H1 (cell line): ENCODE measurements at regions not wholly inside any gene's neighbourhood (a gene's known extent, or its start where the extent isn't known, plus 50 kb on each side); places are given as distances from the start of the nearest gene placed in this dataset.

ENCODE experiments used
- CTCF ChIA-PET: fragments of 300-600 bp; sonication (Branson Sonifier 250); formaldehyde crosslinking; loops from one replicate; lab custom pipeline; 2021; ENCODE audit not compliant: partially characterized antibody; lab: Charles Lee
- POLR2A ChIA-PET: fragments of 300-600 bp; sonication (Branson Sonifier 250); formaldehyde crosslinking; loops from one replicate; lab custom pipeline; 2021; ENCODE audit warnings: inconsistent platforms; ENCODE audit not compliant: partially characterized antibody; lab: Charles Lee
- DNase-seq, 2 experiments: peaks; one replicate each; pipeline versions ENCODE4 v3.0.0 to v3.0.0-alpha.2; 2010 to 2022; ENCODE audit warnings: low spot score in 2 of 2, low read depth in 1 of 2, mixed read lengths in 1 of 2
- FAIRE-seq: peaks from 2 replicates; lab custom pipeline; 2011; peaks lifted over from hg19 to GRCh38; lab: Jason Lieb, UNC
- H2AFZ ChIP-seq: 2 replicates; pipeline ENCODE4 v1.8.1; 2012; ENCODE audit warnings: low read length, inconsistent platforms
- H2AK5ac ChIP-seq: 2 replicates; pipeline ENCODE4 v1.6.1; 2013; ENCODE audit warnings: low read depth, low read length
- H2BK120ac ChIP-seq: replicated peaks from 2 replicates; pipeline ENCODE3; 2013; ENCODE audit warnings: low read depth, low read length, inconsistent platforms
- H2BK12ac ChIP-seq: 2 replicates; pipeline ENCODE4 v1.6.1; 2013; ENCODE audit warnings: low read depth, low read length
- H2BK15ac ChIP-seq: 2 replicates; pipeline ENCODE4 v1.6.1; 2013; ENCODE audit warnings: low read length
- H2BK20ac ChIP-seq: 2 replicates; pipeline ENCODE4 v1.6.1; 2013; ENCODE audit warnings: low read length
- H2BK5ac ChIP-seq: 2 replicates; pipeline ENCODE4 v1.6.1; 2013; ENCODE audit warnings: low read depth, low read length
- H3K14ac ChIP-seq: 2 replicates; pipeline ENCODE4 v1.6.1; 2013; ENCODE audit warnings: inconsistent platforms; ENCODE audit not compliant: insufficient read length
- H3K18ac ChIP-seq: 2 replicates; pipeline ENCODE4 v1.6.1; 2013; ENCODE audit warnings: low read length; ENCODE audit errors: extremely low read depth
- H3K23ac ChIP-seq: 2 replicates; pipeline ENCODE4 v1.6.1; 2013; ENCODE audit warnings: inconsistent platforms; ENCODE audit not compliant: insufficient read length
- H3K23me2 ChIP-seq: 2 replicates; pipeline ENCODE4 v1.6.1; 2013; ENCODE audit warnings: low read depth, low read length
- H3K27ac ChIP-seq: 2 replicates; pipeline ENCODE4 v1.6.1; 2011; ENCODE audit warnings: low read depth, low read length, inconsistent platforms
- H3K27me3 ChIP-seq, 4 experiments: replicated peaks in 1 of 4; 1 replicate in 1 of 4; 2 replicates in 3 of 4; pipeline versions ENCODE4 v1.6.1 to v1.8.1; 2011 to 2013; ENCODE audit warnings: low read length in 3 of 4, mild to moderate bottlenecking in 3 of 4, inconsistent platforms in 2 of 4, mixed read lengths in 2 of 4, moderate library complexity in 1 of 4; ENCODE audit not compliant: control insufficient read depth in 3 of 4, insufficient read depth in 3 of 4; ENCODE audit errors: extremely low read depth in 1 of 4
- H3K36me3 ChIP-seq, 4 experiments: 2 replicates each; pipeline versions ENCODE4 v1.6.1 to v1.8.1; 2011 to 2013; ENCODE audit warnings: mild to moderate bottlenecking in 4 of 4, low read length in 3 of 4, moderate library complexity in 2 of 4, control low read depth in 1 of 4, inconsistent platforms in 1 of 4; ENCODE audit not compliant: insufficient read depth in 4 of 4, control insufficient read depth in 2 of 4
- H3K4ac ChIP-seq: replicated peaks from 2 replicates; pipeline ENCODE3; 2013; ENCODE audit warnings: low read length, low read depth, mixed read lengths, inconsistent platforms; ENCODE audit not compliant: insufficient read length
- H3K4me1 ChIP-seq, 4 experiments: replicated peaks in 1 of 4; 1 replicate in 1 of 4; 2 replicates in 3 of 4; pipeline versions ENCODE4 v1.6.1 to v1.8.1; 2011 to 2013; ENCODE audit warnings: low read length in 3 of 4, inconsistent platforms in 2 of 4, mixed read lengths in 1 of 4; ENCODE audit not compliant: insufficient read depth in 4 of 4, control insufficient read depth in 3 of 4
- H3K4me2 ChIP-seq, 2 experiments: 2 replicates each; pipeline versions ENCODE4 v1.6.1 to v1.8.1; 2011 to 2013; ENCODE audit warnings: low read depth in 2 of 2, low read length in 2 of 2, control low read depth in 1 of 2, inconsistent platforms in 1 of 2, mild to moderate bottlenecking in 1 of 2; ENCODE audit not compliant: insufficient read depth in 1 of 2
- H3K4me3 ChIP-seq, 4 experiments: fragments of 200-600, 300-600 bp in 1 of 4; sonication (generic), shearing (Covaris generic), sonication (Bioruptor Twin) in 1 of 4; 2 replicates each; pipeline versions ENCODE4 v1.5.1 to v1.8.1; 2011 to 2016; ENCODE audit warnings: low read length in 4 of 4, low read depth in 3 of 4, control low read depth in 2 of 4, inconsistent platforms in 2 of 4, mild to moderate bottlenecking in 2 of 4, mixed read lengths in 1 of 4, moderate library complexity in 1 of 4; ENCODE audit not compliant: insufficient read depth in 2 of 4; ENCODE audit errors: extremely low read depth in 1 of 4
- H3K56ac ChIP-seq: replicated peaks from 2 replicates; pipeline ENCODE3; 2013; ENCODE audit warnings: low read depth, mild to moderate bottlenecking, mixed read lengths, low read length, inconsistent platforms; ENCODE audit not compliant: insufficient read length
- H3K79me1 ChIP-seq: 2 replicates; pipeline ENCODE4 v1.6.1; 2013; ENCODE audit warnings: low read depth, low read length, control low read depth
- H3K79me2 ChIP-seq, 2 experiments: 2 replicates each; pipeline versions ENCODE4 v1.6.1 to v1.8.1; 2012 to 2013; ENCODE audit warnings: low read length in 2 of 2, mild to moderate bottlenecking in 2 of 2, inconsistent platforms in 1 of 2; ENCODE audit not compliant: insufficient read depth in 2 of 2, control insufficient read depth in 1 of 2
- H3K9ac ChIP-seq, 4 experiments: replicated peaks in 1 of 4; 1 replicate in 1 of 4; 2 replicates in 3 of 4; pipeline versions ENCODE4 v1.6.1 to v1.8.1; 2011 to 2013; ENCODE audit warnings: low read depth in 3 of 4, low read length in 3 of 4, control low read depth in 2 of 4, mild to moderate bottlenecking in 2 of 4, moderate library complexity in 2 of 4, inconsistent platforms in 1 of 4; ENCODE audit errors: extremely low read depth in 1 of 4
- H3K9me3 ChIP-seq, 2 experiments: 2 replicates each; pipeline versions ENCODE4 v1.6.1 to v1.8.1; 2012 to 2013; ENCODE audit warnings: mild to moderate bottlenecking in 2 of 2, moderate library complexity in 2 of 2, control low read depth in 1 of 2, inconsistent platforms in 1 of 2, low read depth in 1 of 2, low read length in 1 of 2, mixed read lengths in 1 of 2; ENCODE audit not compliant: insufficient read depth in 2 of 2
- H4K20me1 ChIP-seq, 2 experiments: replicated peaks in 1 of 2; 2 replicates each; pipeline versions ENCODE3 to v1.8.1; 2011 to 2013; ENCODE audit warnings: inconsistent platforms in 2 of 2, low read length in 2 of 2, mild to moderate bottlenecking in 1 of 2; ENCODE audit not compliant: insufficient read depth in 2 of 2, control insufficient read depth in 1 of 2
- H4K5ac ChIP-seq: 2 replicates; pipeline ENCODE4 v1.6.1; 2013; ENCODE audit warnings: low read length, low read depth, mixed read lengths, inconsistent platforms; ENCODE audit not compliant: insufficient read length
- H4K8ac ChIP-seq: 2 replicates; pipeline ENCODE4 v1.8.0; 2013; ENCODE audit warnings: mild to moderate bottlenecking, moderate library complexity, low read length, inconsistent platforms; ENCODE audit not compliant: insufficient read depth; ENCODE audit errors: extremely low read depth
- H4K91ac ChIP-seq: replicated peaks from 2 replicates; pipeline ENCODE3; 2013; ENCODE audit warnings: low read length, mixed read lengths, inconsistent platforms; ENCODE audit not compliant: insufficient read length
- E2F6 ChIP-seq: IDR thresholded peaks from 2 replicates; pipeline ENCODE4 v1.6.1; 2012; ENCODE audit warnings: inconsistent platforms
- FOSL1 ChIP-seq: IDR thresholded peaks from 2 replicates; pipeline ENCODE4 v1.6.1; 2011; ENCODE audit warnings: mild to moderate bottlenecking, low read depth, low read length, moderate library complexity; ENCODE audit not compliant: insufficient read depth
- KDM5A ChIP-seq: fragments of 200-600 bp; IDR thresholded peaks from 2 replicates; pipeline ENCODE4 v1.7.1; 2012; ENCODE audit warnings: mild to moderate bottlenecking, low read length, inconsistent platforms, mixed read lengths
- WGBS, 2 experiments: shearing (Covaris generic) in 1 of 2; methylation state at CpG; one replicate each; pipeline versions ENCODE4 v1.1.6 to v1.1.7; 2013 to 2015; ENCODE audit warnings: low lambda C conversion rate in 2 of 2, mixed read lengths in 2 of 2, inconsistent platforms in 1 of 2, low coverage in 1 of 2, missing lambda C conversion rate in 1 of 2; ENCODE audit not compliant: insufficient replicate concordance in 2 of 2, insufficient coverage in 1 of 2, insufficient read length in 1 of 2; ENCODE audit errors: extremely low coverage in 1 of 2, missing lambda C conversion rate in 1 of 2; 5-methylcytosine and 5-hydroxymethylcytosine counted together

DNA sequence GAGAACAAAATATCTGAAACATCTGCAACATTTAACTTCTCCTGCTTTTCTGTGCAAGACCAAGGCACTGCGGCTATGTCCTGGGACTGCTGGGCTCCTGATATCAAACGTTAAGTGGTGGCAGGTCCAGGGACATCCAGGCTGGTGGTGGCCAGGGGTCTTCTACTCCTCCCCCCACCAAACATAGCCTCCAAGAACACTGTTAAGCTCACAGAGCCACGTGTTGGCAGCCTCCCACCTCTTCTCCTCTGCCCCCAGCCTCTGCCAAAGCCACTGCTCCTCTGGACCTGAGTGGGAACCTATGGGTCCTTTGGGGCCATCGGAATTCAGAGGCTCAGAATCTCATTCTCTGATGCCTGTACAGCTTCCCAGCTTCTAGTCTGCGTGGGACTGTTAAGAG, 325.7 kb downstream of the ARRDC4 start:
- Histone ChIP-seq H4K8ac (no peak overlapping the region), H2AFZ (no peak overlapping the region), H3K27me3 (no peaks in the 10 kb centered on the region), H4K20me1 (no peaks in the 10 kb centered on the region), H2BK15ac (no peak overlapping the region), H3K56ac (no peak overlapping the region), H3K9me3 (no peaks in the 10 kb centered on the region), H3K27ac (no peak overlapping the region), H2BK12ac (no peak overlapping the region), H3K23ac (no peak overlapping the region), H3K36me3 (no peaks in the 10 kb centered on the region), H3K14ac (no peak overlapping the region), H3K4ac (no peak overlapping the region), H3K4me2 (no peak overlapping the region), H4K5ac (no peak overlapping the region), H2BK120ac (no peak overlapping the region), H2AK5ac (no peak overlapping the region), H3K4me1 (no peaks in the 10 kb centered on the region), H3K79me1 (no peaks in the 10 kb centered on the region), H3K4me3 (no peak overlapping the region), H3K23me2 (no peaks in the 10 kb centered on the region), H3K18ac (0 out of 2 replicates have a peak overlapping the region, but pooled peaks have one; percentile 11), H2BK20ac (no peak overlapping the region), H2BK5ac (no peak overlapping the region), H3K9ac (no peak overlapping the region), H4K91ac (no peak overlapping the region), H3K79me2 (no peaks in the 10 kb centered on the region)
- FAIRE-seq: no peak
- no peak for DNase-seq
- ChIA-PET CTCF (interaction anchor here (0.8 to 1.5 kb wide), 6 partner anchors 17 to 389 kb away, joined by 3 to 4 read pairs (median 3); no protein-coding TSS in a partner anchor), POLR2A (no interaction called here)
- WGBS, 2 experiments: 82% methylated on average over 5 of the region's 5 CpGs; no CpG with 5 or more reads in 1 of the 2 experiments
- no peak for TF ChIP-seq FOSL1
- TF ChIP-seq E2F6: no peak
- TF ChIP-seq KDM5A: no peak
